ENCODE measurements at regions not wholly inside any gene's neighbourhood (a gene's known extent, or its start where the extent isn't known, plus 50 kb on each side); places are given as distances from the start of the nearest gene placed in this dataset.

DNA sequence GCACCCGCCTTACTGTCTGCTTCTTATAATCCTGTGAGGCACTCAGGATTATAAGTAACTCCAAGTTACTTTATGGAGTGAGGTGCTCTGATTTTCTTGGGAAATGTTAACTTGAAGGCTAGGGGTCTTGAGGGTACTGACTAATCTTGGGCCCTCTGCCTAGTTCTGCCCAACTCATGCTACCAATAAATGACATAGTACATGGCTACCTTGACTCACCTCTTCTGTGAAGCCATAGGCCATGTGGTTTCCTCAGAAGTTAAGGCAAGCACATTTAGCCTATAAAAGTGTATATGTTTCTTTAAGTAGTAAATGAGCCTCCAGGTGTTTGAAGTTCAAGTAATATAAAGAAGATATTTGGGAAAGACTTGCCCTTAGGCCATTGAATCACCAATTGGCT, 99.8 kb upstream of the CASK start:
- TF ChIP-seq TARDBP (IDR thresholded peaks at IDR 0.05) (no peak), SUZ12 (IDR thresholded peaks at IDR 0.05) (no peak), ELF4 (IDR thresholded peaks at IDR 0.05) (no peak), FOXM1 (IDR thresholded peaks at IDR 0.05; ENCODE audit: borderline replicate concordance) (no peak), ARNT (IDR thresholded peaks at IDR 0.05) (no peak), ZNF384 (IDR thresholded peaks at IDR 0.05) (no peak), HDGF (IDR thresholded peaks at IDR 0.05; ENCODE audit: borderline replicate concordance) (no peak), SP1 (IDR thresholded peaks at IDR 0.05) (no peak), BHLHE40 (IDR thresholded peaks at IDR 0.05; ENCODE audit: borderline replicate concordance) (no peak), L3MBTL2 (conservative IDR thresholded peaks at IDR 0.05) (no peak)
- no peak for DNase-seq (ENCODE audit: extremely low spot score)
- CTCF ChIA-PET = no interaction called here
- POLR2A ChIA-PET = no interaction called here

GRCh38 chrX:42022158-42022557, 98.8 kb upstream of the CASK start:
- POLR2A ChIA-PET = no interaction called here
- CTCF ChIA-PET = no interaction called here
- no peak for TF ChIP-seq NFRKB (IDR thresholded peaks at IDR 0.05)
- TF ChIP-seq SUZ12 (IDR thresholded peaks at IDR 0.05) = no peak
- no peak for TF ChIP-seq TARDBP (IDR thresholded peaks at IDR 0.05)
- no peak for TF ChIP-seq BHLHE40 (IDR thresholded peaks at IDR 0.05; ENCODE audit: borderline replicate concordance)
- TF ChIP-seq FOXK2 (IDR thresholded peaks at IDR 0.05) = no peak
- no peak for TF ChIP-seq ARNT (IDR thresholded peaks at IDR 0.05)
- no peak for TF ChIP-seq CTBP1 (IDR thresholded peaks at IDR 0.05; ENCODE audit: borderline replicate concordance)
- no peak for TF ChIP-seq LEF1 (IDR thresholded peaks at IDR 0.05; ENCODE audit: borderline replicate concordance)
- no peak for TF ChIP-seq FOXM1 (IDR thresholded peaks at IDR 0.05; ENCODE audit: borderline replicate concordance)
- no peak for TF ChIP-seq L3MBTL2 (conservative IDR thresholded peaks at IDR 0.05)
- no peak for TF ChIP-seq ELF4 (IDR thresholded peaks at IDR 0.05)
- no peak for TF ChIP-seq SP1 (IDR thresholded peaks at IDR 0.05)
- TF ChIP-seq, protein P1, sequence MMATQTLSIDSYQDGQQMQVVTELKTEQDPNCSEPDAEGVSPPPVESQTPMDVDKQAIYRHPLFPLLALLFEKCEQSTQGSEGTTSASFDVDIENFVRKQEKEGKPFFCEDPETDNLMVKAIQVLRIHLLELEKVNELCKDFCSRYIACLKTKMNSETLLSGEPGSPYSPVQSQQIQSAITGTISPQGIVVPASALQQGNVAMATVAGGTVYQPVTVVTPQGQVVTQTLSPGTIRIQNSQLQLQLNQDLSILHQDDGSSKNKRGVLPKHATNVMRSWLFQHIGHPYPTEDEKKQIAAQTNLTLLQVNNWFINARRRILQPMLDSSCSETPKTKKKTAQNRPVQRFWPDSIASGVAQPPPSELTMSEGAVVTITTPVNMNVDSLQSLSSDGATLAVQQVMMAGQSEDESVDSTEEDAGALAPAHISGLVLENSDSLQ (IDR thresholded peaks at IDR 0.05) = no peak
- TF ChIP-seq FOXA1 (IDR thresholded peaks at IDR 0.05) = no peak
- TF ChIP-seq ZNF384 (IDR thresholded peaks at IDR 0.05) = no peak
- TF ChIP-seq HDGF (IDR thresholded peaks at IDR 0.05; ENCODE audit: borderline replicate concordance) = no peak
- DNase-seq (ENCODE audit: extremely low spot score) = no peak

DNA sequence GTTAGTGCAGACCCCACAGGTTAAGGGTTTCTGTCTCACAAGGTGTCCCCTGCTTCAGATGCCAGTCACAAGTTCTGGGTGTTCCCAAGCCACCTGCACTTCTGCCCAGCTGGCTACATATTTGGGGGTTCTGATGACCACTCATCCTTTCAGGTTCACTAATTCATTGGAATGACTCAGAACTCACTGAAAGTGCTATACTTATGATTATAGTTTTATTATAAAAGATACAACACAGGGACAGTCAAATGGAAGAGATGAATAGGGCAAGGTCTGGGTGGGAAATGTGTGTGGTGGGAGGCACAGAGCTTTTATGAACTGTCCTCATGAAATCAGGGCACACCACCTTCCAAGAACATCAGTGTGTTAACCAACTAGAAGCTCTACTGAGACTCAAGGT, 97.7 kb upstream of the CASK start:
- TF ChIP-seq ZNF384 (IDR thresholded peaks at IDR 0.05) (no peak), LEF1 (IDR thresholded peaks at IDR 0.05; ENCODE audit: borderline replicate concordance) (no peak), FOXM1 (IDR thresholded peaks at IDR 0.05; ENCODE audit: borderline replicate concordance) (no peak), L3MBTL2 (conservative IDR thresholded peaks at IDR 0.05) (no peak), ELF4 (IDR thresholded peaks at IDR 0.05) (no peak)
- POLR2A ChIA-PET = no interaction called here
- CTCF ChIA-PET = interaction anchor here (1.3 kb wide), 1 partner anchor 222 kb away, joined by 3 read pairs; no protein-coding TSS in a partner anchor
- no peak for DNase-seq (ENCODE audit: extremely low spot score)

GRCh38 chrX:42020225-42020624, 96.9 kb upstream of the CASK start:
- CTCF ChIA-PET = no interaction called here
- DNase-seq (ENCODE audit: extremely low spot score) = no peak
- POLR2A ChIA-PET = no interaction called here
- TF ChIP-seq SP1 (IDR thresholded peaks at IDR 0.05) (no peak), L3MBTL2 (conservative IDR thresholded peaks at IDR 0.05) (no peak), BHLHE40 (IDR thresholded peaks at IDR 0.05; ENCODE audit: borderline replicate concordance) (no peak), FOXK2 (IDR thresholded peaks at IDR 0.05) (no peak), HDGF (IDR thresholded peaks at IDR 0.05; ENCODE audit: borderline replicate concordance) (no peak), CTBP1 (IDR thresholded peaks at IDR 0.05; ENCODE audit: borderline replicate concordance) (no peak), LEF1 (IDR thresholded peaks at IDR 0.05; ENCODE audit: borderline replicate concordance) (no peak), NFRKB (IDR thresholded peaks at IDR 0.05) (no peak), FOXM1 (IDR thresholded peaks at IDR 0.05; ENCODE audit: borderline replicate concordance) (no peak), ARNT (IDR thresholded peaks at IDR 0.05) (no peak), FOXA1 (IDR thresholded peaks at IDR 0.05) (no peak), ZNF384 (IDR thresholded peaks at IDR 0.05) (no peak), TARDBP (IDR thresholded peaks at IDR 0.05) (no peak), ELF4 (IDR thresholded peaks at IDR 0.05) (no peak)
- TF ChIP-seq, protein P1 (IDR thresholded peaks at IDR 0.05) = no peak

GRCh38 chrX:42017971-42018370, 94.6 kb upstream of the CASK start:
- TF ChIP-seq SUZ12 (IDR thresholded peaks at IDR 0.05) = no peak
- no peak for TF ChIP-seq TARDBP (IDR thresholded peaks at IDR 0.05)
- TF ChIP-seq SP1 (IDR thresholded peaks at IDR 0.05) = no peak
- no peak for TF ChIP-seq FOXK2 (IDR thresholded peaks at IDR 0.05)
- no peak for TF ChIP-seq BHLHE40 (IDR thresholded peaks at IDR 0.05; ENCODE audit: borderline replicate concordance)
- no peak for TF ChIP-seq NFRKB (IDR thresholded peaks at IDR 0.05)
- POLR2A ChIA-PET = no interaction called here
- CTCF ChIA-PET = no interaction called here
- DNase-seq (ENCODE audit: extremely low spot score) = no peak

DNA sequence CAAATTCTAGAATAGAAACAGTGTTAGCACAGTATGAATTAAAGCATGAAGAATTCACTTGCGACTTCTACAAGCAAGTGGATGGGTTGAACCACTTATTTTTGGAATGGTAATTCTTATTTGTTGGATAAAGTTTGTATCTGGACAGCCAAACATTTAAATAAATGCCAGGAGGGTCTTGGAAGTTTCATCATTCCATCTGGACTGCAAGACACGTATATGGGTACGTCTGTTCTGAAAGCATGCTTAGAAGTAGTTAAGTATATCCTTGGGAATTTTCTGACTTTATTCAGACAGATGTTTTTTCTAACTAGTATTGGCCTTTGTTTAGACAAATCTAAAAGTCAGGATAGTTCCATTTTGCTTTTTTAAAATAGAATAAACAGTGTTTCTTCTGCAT, 77.5 kb upstream of the CASK start:
- TF ChIP-seq ELF4 (IDR thresholded peaks at IDR 0.05) = no peak
- no peak for TF ChIP-seq SUZ12 (IDR thresholded peaks at IDR 0.05)
- TF ChIP-seq CTBP1 (IDR thresholded peaks at IDR 0.05; ENCODE audit: borderline replicate concordance) = no peak
- no peak for TF ChIP-seq SP1 (IDR thresholded peaks at IDR 0.05)
- no peak for DNase-seq (ENCODE audit: extremely low spot score)
- CTCF ChIA-PET = no interaction called here
- POLR2A ChIA-PET = no interaction called here

DNA sequence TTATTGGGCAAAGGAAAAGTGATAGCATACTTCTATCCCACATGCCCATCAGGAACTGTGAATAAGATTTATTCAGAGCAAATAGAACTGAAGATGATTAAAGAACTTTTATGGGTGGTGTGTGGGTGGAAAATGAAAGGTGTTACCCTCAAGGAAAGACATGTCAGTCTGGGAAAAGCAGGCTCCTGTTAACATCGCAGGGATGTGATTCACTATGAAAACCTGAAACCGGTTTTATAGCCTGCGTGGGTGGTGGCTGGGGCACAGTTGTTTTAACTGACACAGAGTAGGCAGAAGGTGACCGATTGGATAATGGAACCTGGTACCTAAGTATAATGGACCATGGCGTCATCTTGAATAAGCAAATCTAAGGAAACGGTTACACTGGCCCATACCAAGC, 61.3 kb upstream of the CASK start:
- CTCF ChIA-PET = no interaction called here
- POLR2A ChIA-PET = no interaction called here
- no peak for DNase-seq (ENCODE audit: extremely low spot score)
- TF ChIP-seq L3MBTL2 (conservative IDR thresholded peaks at IDR 0.05) = no peak
- no peak for TF ChIP-seq NFRKB (IDR thresholded peaks at IDR 0.05)
- no peak for TF ChIP-seq HDGF (IDR thresholded peaks at IDR 0.05; ENCODE audit: borderline replicate concordance)
- TF ChIP-seq ELF4 (IDR thresholded peaks at IDR 0.05) = no peak
- no peak for TF ChIP-seq SUZ12 (IDR thresholded peaks at IDR 0.05)
- TF ChIP-seq LEF1 (IDR thresholded peaks at IDR 0.05; ENCODE audit: borderline replicate concordance) = no peak
- no peak for TF ChIP-seq FOXM1 (IDR thresholded peaks at IDR 0.05; ENCODE audit: borderline replicate concordance)
- TF ChIP-seq, protein P1 (IDR thresholded peaks at IDR 0.05) = no peak
- TF ChIP-seq ZNF384 (IDR thresholded peaks at IDR 0.05) = no peak
- TF ChIP-seq SP1 (IDR thresholded peaks at IDR 0.05) = no peak
- no peak for TF ChIP-seq TARDBP (IDR thresholded peaks at IDR 0.05)
- no peak for TF ChIP-seq ARNT (IDR thresholded peaks at IDR 0.05)
- no peak for TF ChIP-seq CTBP1 (IDR thresholded peaks at IDR 0.05; ENCODE audit: borderline replicate concordance)
- TF ChIP-seq BHLHE40 (IDR thresholded peaks at IDR 0.05; ENCODE audit: borderline replicate concordance) = no peak
- TF ChIP-seq FOXK2 (IDR thresholded peaks at IDR 0.05) = no peak
- TF ChIP-seq FOXA1 (IDR thresholded peaks at IDR 0.05) = no peak

Measured in HEK293T (cell line).